Panc1 (cell line): ENCODE measurements at regions not wholly inside any gene's neighbourhood (a gene's known extent, or its start where the extent isn't known, plus 50 kb on each side); places are given as distances from the start of the nearest gene placed in this dataset.

Experiments used
- CTCF ChIP-seq: fragments of 450-650 bp; IDR thresholded peaks from 2 replicates; pipeline ENCODE4 v1.5.1; 2017; ENCODE audit warnings: mild to moderate bottlenecking
- POLR2AphosphoS5 ChIP-seq: IDR thresholded peaks from 2 replicates; pipeline ENCODE4 v1.6.1; 2012; ENCODE audit warnings: mild to moderate bottlenecking, low read depth, low read length, moderate library complexity
- REST ChIP-seq, 2 experiments: IDR thresholded peaks; 2 replicates each; pipeline ENCODE4 v1.6.1; 2011 to 2012; ENCODE audit warnings: low read depth in 2 of 2, control low read depth in 1 of 2, low read length in 1 of 2, mild to moderate bottlenecking in 1 of 2, moderate library complexity in 1 of 2; ENCODE audit not compliant: insufficient read depth in 1 of 2

GRCh38 chr10:22148961-22149360 is 68.9 kb downstream of the EBLN1 start:
- TF ChIP-seq CTCF (no peak), REST (IDR thresholded peaks at IDR 0.05; ENCODE audit: insufficient read depth in 1 of 2, low read depth in 2 of 2, low read length in 1 of 2) (no peak), POLR2AphosphoS5 (no peak)
